B cell (primary cell): ENCODE measurements at regions not wholly inside any gene's neighbourhood (a gene's known extent, or its start where the extent isn't known, plus 50 kb on each side); places are given as distances from the start of the nearest gene placed in this dataset.
"Not testable (repeated sequence)": the region's sequence is repeated elsewhere in the genome, so short reads cannot be mapped to it uniquely, and the experiment has no call there.

ENCODE experiments used
- ATAC-seq: fragments of 200-7000 bp; cut with Tn5 transposase; one replicate; pipeline ENCODE4 v1.10.0; 2021; ENCODE audit warnings: low read depth, mild to moderate bottlenecking, moderate number of reproducible peaks, moderate library complexity
- CTCF ChIA-PET: fragments of 350-600 bp; sonication (Branson Sonifier 250); formaldehyde crosslinking; loops from one replicate; lab custom pipeline; 2021; ENCODE audit warnings: antibody characterized with exemption, inconsistent platforms; lab: Charles Lee
- POLR2A ChIA-PET: fragments of 350-600 bp; sonication (Branson Sonifier 250); formaldehyde crosslinking; loops from one replicate; lab custom pipeline; 2021; ENCODE audit warnings: antibody characterized with exemption; lab: Charles Lee
- DNase-seq: peaks from one replicate; pipeline ENCODE4 v3.0.0; 2013
- H2AFZ ChIP-seq: 2 replicates; pipeline ENCODE4 v1.6.1; 2012; ENCODE audit warnings: mild to moderate bottlenecking, low read depth, low read length; ENCODE audit not compliant: insufficient read depth, poor library complexity, severe bottlenecking
- H3K27ac ChIP-seq, 2 donors: 1 replicate in 1 of 2; 2 replicates in 1 of 2; pipeline ENCODE4 v1.5.1; 2012 to 2013; ENCODE audit warnings: low read length in 2 of 2, mild to moderate bottlenecking in 2 of 2, moderate library complexity in 1 of 2
- H3K27me3 ChIP-seq, 4 experiments: fragments of 200-600 bp in 1 of 4; sonication (generic) in 1 of 4; replicated peaks in 1 of 4; 1 replicate in 2 of 4; 2 replicates in 2 of 4; pipeline versions ENCODE4 v1.6.1 to v1.7.0; 2013 to 2016; ENCODE audit warnings: low read length in 3 of 4, mild to moderate bottlenecking in 2 of 4, mixed read lengths in 1 of 4, moderate library complexity in 1 of 4; ENCODE audit not compliant: insufficient read depth in 4 of 4, control insufficient read depth in 3 of 4; ENCODE audit errors: control extremely low read depth in 1 of 4
- H3K36me3 ChIP-seq, 2 experiments: replicated peaks in 1 of 2; 1 replicate in 1 of 2; 2 replicates in 1 of 2; pipeline versions ENCODE4 v1.6.1 to v1.7.1; 2013; ENCODE audit warnings: low read length in 1 of 2; ENCODE audit not compliant: insufficient read depth in 2 of 2, control insufficient read depth in 1 of 2; ENCODE audit errors: control extremely low read depth in 1 of 2, extremely low read depth in 1 of 2
- H3K4me1 ChIP-seq, 2 donors: fragments of 200-600 bp in 1 of 2; sonication (generic) in 1 of 2; 1 replicate in 1 of 2; 2 replicates in 1 of 2; pipeline versions ENCODE4 v1.5.1 to v1.6.1; 2013 to 2017; ENCODE audit warnings: low read length in 2 of 2; ENCODE audit not compliant: control insufficient read depth in 2 of 2, insufficient read depth in 2 of 2
- H3K4me2 ChIP-seq: replicated peaks from 2 replicates; pipeline ENCODE3; 2012; ENCODE audit warnings: mild to moderate bottlenecking, low read depth, low read length; ENCODE audit not compliant: poor library complexity, severe bottlenecking
- H3K4me3 ChIP-seq, 5 experiments: fragments of 200-600 bp in 1 of 5; sonication (generic) in 1 of 5; 1 replicate in 3 of 5; 2 replicates in 2 of 5; pipeline versions ENCODE4 v1.5.1 to v1.7.0; 2011 to 2016; ENCODE audit warnings: low read length in 4 of 5, mild to moderate bottlenecking in 4 of 5, low read depth in 2 of 5, control low read depth in 1 of 5, moderate library complexity in 1 of 5; ENCODE audit not compliant: insufficient read depth in 1 of 5; ENCODE audit errors: control extremely low read depth in 1 of 5, extremely low read depth in 1 of 5
- H3K79me2 ChIP-seq: fragments of 200-600 bp; sonication (generic); one replicate; pipeline ENCODE4 v1.6.0; 2016; ENCODE audit warnings: low read length; ENCODE audit not compliant: control insufficient read depth, insufficient read depth
- H3K9ac ChIP-seq: fragments of 200-600 bp; sonication (generic); 2 replicates; pipeline ENCODE4 v1.6.1; 2017; ENCODE audit warnings: mild to moderate bottlenecking, low read length, moderate library complexity
- H3K9me3 ChIP-seq, 3 donors: one replicate each; pipeline versions ENCODE4 v1.6.1 to v1.7.1; 2013; ENCODE audit warnings: low read length in 2 of 3; ENCODE audit not compliant: control insufficient read depth in 2 of 3, insufficient read depth in 1 of 3; ENCODE audit errors: control extremely low read depth in 1 of 3
- H4K20me1 ChIP-seq: 2 replicates; pipeline ENCODE4 v1.6.0; 2012; ENCODE audit warnings: mild to moderate bottlenecking, low read length; ENCODE audit not compliant: insufficient read depth, control insufficient read depth, poor library complexity, severe bottlenecking
- H3K27ac Mint-ChIP-seq: one replicate; pipeline ENCODE4 v1.8.0; 2021; ENCODE audit warnings: mixed read lengths
- H3K27me3 Mint-ChIP-seq: one replicate; pipeline ENCODE4 v1.8.0; 2021; ENCODE audit warnings: mixed read lengths
- H3K4me1 Mint-ChIP-seq: one replicate; pipeline ENCODE4 v1.8.0; 2021; ENCODE audit warnings: mixed read lengths
- H3K4me3 Mint-ChIP-seq: one replicate; pipeline ENCODE4 v1.8.0; 2021; ENCODE audit warnings: mixed read lengths
- H3K9me3 Mint-ChIP-seq: one replicate; pipeline ENCODE4 v1.8.0; 2022; ENCODE audit warnings: mixed read lengths; ENCODE audit not compliant: insufficient read depth
- EZH2 ChIP-seq: IDR thresholded peaks from 2 replicates; pipeline ENCODE4 v1.6.1; 2012; ENCODE audit warnings: borderline replicate concordance, low read depth, mild to moderate bottlenecking, moderate library complexity, low read length; ENCODE audit not compliant: insufficient read depth, poor library complexity, severe bottlenecking
- whole genome bisulfite sequencing: methylation state at CpG from one replicate; pipeline ENCODE4 v1.1.5; 2013; ENCODE audit warnings: missing lambda C conversion rate; ENCODE audit not compliant: insufficient coverage; 5-methylcytosine and 5-hydroxymethylcytosine counted together
- intact Hi-C: fragments of 100-400 bp; cut with micrococcal nuclease; formaldehyde crosslinking; loops from one replicate; pipeline ENCODE4 v1.10.0; 2022
- TF ChIP-seq, protein P1 (sequence below): fragments of 200-600 bp; IDR thresholded peaks from one replicate; pipeline ENCODE4 v1.8.0; 2022; ENCODE audit warnings: antibody characterized with exemption, mild to moderate bottlenecking

DNA sequence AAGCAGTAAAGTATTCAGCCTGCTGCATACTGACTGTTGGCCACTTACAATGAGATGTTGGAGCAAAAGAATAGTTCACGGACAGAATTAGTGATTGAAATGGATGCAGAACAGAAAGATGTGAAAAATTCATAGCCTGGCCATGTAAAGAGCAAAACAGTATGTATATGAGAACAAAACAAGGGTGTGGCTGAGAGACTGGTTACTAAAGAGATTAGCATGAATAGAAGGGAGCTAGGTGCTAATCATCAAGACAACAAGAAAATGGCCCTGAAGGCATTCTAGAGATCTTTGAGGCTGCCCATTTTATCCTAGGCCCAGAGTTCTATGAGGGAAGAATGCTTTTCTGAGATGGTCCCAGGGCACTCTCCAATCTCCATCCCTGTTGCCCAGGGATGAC is 208.5 kb downstream of the ARHGEF9 start:
- ATAC-seq: no peak
- ChIA-PET POLR2A (no interaction called here), CTCF (no interaction called here)
- H3K27me3 Mint-ChIP-seq: no peaks in the 10 kb centered on the region
- H3K4me2 ChIP-seq: no peak overlapping the region
- no peak overlapping the region for H3K9ac ChIP-seq
- H2AFZ ChIP-seq: no peak overlapping the region
- H3K27ac Mint-ChIP-seq: no peak overlapping the region
- 100% methylated on average over 1 of the region's 1 CpG for WGBS
- H3K36me3 ChIP-seq: no peaks in the 10 kb centered on the region
- no peak overlapping the region for H3K27ac ChIP-seq
- no peaks in the 10 kb centered on the region for H3K4me1 ChIP-seq
- no peaks in the 10 kb centered on the region for H3K79me2 ChIP-seq
- no peak for DNase-seq
- H3K4me1 Mint-ChIP-seq: no peaks in the 10 kb centered on the region
- TF ChIP-seq, protein P1, sequence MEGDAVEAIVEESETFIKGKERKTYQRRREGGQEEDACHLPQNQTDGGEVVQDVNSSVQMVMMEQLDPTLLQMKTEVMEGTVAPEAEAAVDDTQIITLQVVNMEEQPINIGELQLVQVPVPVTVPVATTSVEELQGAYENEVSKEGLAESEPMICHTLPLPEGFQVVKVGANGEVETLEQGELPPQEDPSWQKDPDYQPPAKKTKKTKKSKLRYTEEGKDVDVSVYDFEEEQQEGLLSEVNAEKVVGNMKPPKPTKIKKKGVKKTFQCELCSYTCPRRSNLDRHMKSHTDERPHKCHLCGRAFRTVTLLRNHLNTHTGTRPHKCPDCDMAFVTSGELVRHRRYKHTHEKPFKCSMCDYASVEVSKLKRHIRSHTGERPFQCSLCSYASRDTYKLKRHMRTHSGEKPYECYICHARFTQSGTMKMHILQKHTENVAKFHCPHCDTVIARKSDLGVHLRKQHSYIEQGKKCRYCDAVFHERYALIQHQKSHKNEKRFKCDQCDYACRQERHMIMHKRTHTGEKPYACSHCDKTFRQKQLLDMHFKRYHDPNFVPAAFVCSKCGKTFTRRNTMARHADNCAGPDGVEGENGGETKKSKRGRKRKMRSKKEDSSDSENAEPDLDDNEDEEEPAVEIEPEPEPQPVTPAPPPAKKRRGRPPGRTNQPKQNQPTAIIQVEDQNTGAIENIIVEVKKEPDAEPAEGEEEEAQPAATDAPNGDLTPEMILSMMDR: no peak
- TF ChIP-seq EZH2: no peak
- H3K4me3 ChIP-seq: no peak overlapping the region
- no peak overlapping the region for H3K4me3 Mint-ChIP-seq
- no peaks in the 10 kb centered on the region for H3K9me3 Mint-ChIP-seq
- intact Hi-C loops: no loop called here
- no peaks in the 10 kb centered on the region for H3K27me3 ChIP-seq
- no peaks in the 10 kb centered on the region for H4K20me1 ChIP-seq
- no peaks in the 10 kb centered on the region for H3K9me3 ChIP-seq

DNA sequence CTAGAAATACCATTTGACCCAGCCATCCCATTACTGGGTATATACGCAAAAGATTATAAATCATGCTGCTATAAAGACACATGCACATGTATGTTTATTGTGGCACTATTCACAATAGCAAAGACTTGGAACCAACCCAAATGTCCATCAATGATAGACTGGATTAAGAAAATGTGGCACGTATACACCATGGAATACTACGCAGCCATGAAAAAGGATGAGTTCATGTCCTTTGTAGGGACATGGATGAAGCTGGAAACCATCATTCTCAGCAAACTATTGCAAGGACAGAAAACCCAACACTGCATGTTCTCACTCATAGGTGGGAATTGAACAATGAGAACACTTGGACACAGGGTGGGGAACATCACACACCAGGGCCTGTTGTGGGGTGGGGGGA is 209.3 kb downstream of the ARHGEF9 start:
- H3K27ac ChIP-seq, H2AFZ ChIP-seq, H3K4me3 Mint-ChIP-seq, intact Hi-C loops, H3K9ac ChIP-seq, H3K9me3 Mint-ChIP-seq, H3K4me2 ChIP-seq, CTCF ChIA-PET, H3K4me1 ChIP-seq, H3K36me3 ChIP-seq, H4K20me1 ChIP-seq, H3K4me3 ChIP-seq, H3K27ac Mint-ChIP-seq, ATAC-seq, H3K4me1 Mint-ChIP-seq, H3K79me2 ChIP-seq, H3K9me3 ChIP-seq, POLR2A ChIA-PET, H3K27me3 ChIP-seq, H3K27me3 Mint-ChIP-seq, DNase-seq: not testable (repeated sequence)
- WGBS: no CpG with 5 or more reads among the region's 3 CpGs
